Natural killer cell (primary cell): ENCODE measurements at regions not wholly inside any gene's neighbourhood (a gene's known extent, or its start where the extent isn't known, plus 50 kb on each side); places are given as distances from the start of the nearest gene placed in this dataset.

Source experiments
- ATAC-seq, 3 donors: fragments of 150-1000 bp in 2 of 3; fragments of 200-7000 bp in 1 of 3; cut with Tn5 transposase; 1 replicate in 1 of 3; 2 replicates in 2 of 3; pipeline ENCODE4 v1.10.0; 2021; ENCODE audit warnings: mild to moderate bottlenecking in 2 of 3, moderate library complexity in 2 of 3
- DNase-seq, 2 donors: peaks; one replicate each; pipeline versions ENCODE4 v3.0.0 to v3.0.0-alpha.2; 2013 to 2021; ENCODE audit warnings: mixed read lengths in 1 of 2
- H3K27ac ChIP-seq: one replicate; pipeline ENCODE4 v1.5.1; 2013; ENCODE audit warnings: mild to moderate bottlenecking, low read length
- H3K27me3 ChIP-seq: one replicate; pipeline ENCODE4 v1.6.1; 2013; ENCODE audit warnings: low read length; ENCODE audit not compliant: control insufficient read depth, insufficient read depth
- H3K36me3 ChIP-seq: one replicate; pipeline ENCODE4 v1.6.1; 2013; ENCODE audit warnings: low read length; ENCODE audit not compliant: control insufficient read depth, insufficient read depth
- H3K4me1 ChIP-seq: one replicate; pipeline ENCODE4 v1.6.1; 2013; ENCODE audit warnings: low read length; ENCODE audit not compliant: control insufficient read depth, insufficient read depth
- H3K4me3 ChIP-seq: one replicate; pipeline ENCODE4 v1.5.1; 2013; ENCODE audit warnings: low read length
- H3K9me3 ChIP-seq: one replicate; pipeline ENCODE4 v1.6.1; 2013; ENCODE audit warnings: low read length; ENCODE audit not compliant: control insufficient read depth, insufficient read depth
- H3K27ac Mint-ChIP-seq, 2 donors: one replicate each; pipeline ENCODE4 v1.8.0; 2022; ENCODE audit warnings: mild to moderate bottlenecking in 2 of 2, mixed read lengths in 2 of 2, moderate library complexity in 1 of 2
- H3K27me3 Mint-ChIP-seq, 2 donors: one replicate each; pipeline ENCODE4 v1.8.0; 2022; ENCODE audit warnings: low read depth in 2 of 2, mixed read lengths in 2 of 2
- H3K36me3 Mint-ChIP-seq: one replicate; pipeline ENCODE4 v1.8.0; 2022; ENCODE audit warnings: mixed read lengths
- H3K4me1 Mint-ChIP-seq, 2 donors: one replicate each; pipeline ENCODE4 v1.8.0; 2022; ENCODE audit warnings: mixed read lengths in 2 of 2
- H3K4me3 Mint-ChIP-seq: one replicate; pipeline ENCODE4 v1.8.0; 2022; ENCODE audit warnings: mild to moderate bottlenecking, moderate library complexity, mixed read lengths
- H3K9me3 Mint-ChIP-seq, 2 donors: one replicate each; pipeline ENCODE4 v1.8.0; 2022; ENCODE audit warnings: mixed read lengths in 2 of 2
- CTCF ChIP-seq: fragments of 200-600 bp; IDR thresholded peaks from one replicate; pipeline ENCODE4 v1.8.0; 2022; ENCODE audit warnings: antibody characterized with exemption
- WGBS: methylation state at CpG from one replicate; pipeline ENCODE4 v1.1.7; 2013; ENCODE audit warnings: missing lambda C conversion rate; ENCODE audit not compliant: insufficient coverage; 5-methylcytosine and 5-hydroxymethylcytosine counted together
- intact Hi-C: fragments of 100-400 bp; cut with micrococcal nuclease; formaldehyde crosslinking; loops from one replicate; pipeline ENCODE4 v1.14.2; 2022

- ATAC-seq (no peak), DNase-seq (no peak)
- Mint-ChIP-seq H3K9me3 (peaks cover 0 to 3% of the 10 kb centered on the region in 2 donors), H3K36me3 (no peaks in the 10 kb centered on the region), H3K4me3 (no peak overlapping the region), H3K27ac (no peak overlapping the region), H3K27me3 (peaks cover 0 to 3% of the 10 kb centered on the region in 2 donors), H3K4me1 (no peaks in the 10 kb centered on the region)
- intact Hi-C loops: no loop called here
- no peak overlapping the region for H3K4me3 ChIP-seq
- H3K4me1 ChIP-seq: no peaks in the 10 kb centered on the region
- no peaks in the 10 kb centered on the region for H3K27me3 ChIP-seq
- no peaks in the 10 kb centered on the region for H3K9me3 ChIP-seq
- no peaks in the 10 kb centered on the region for H3K36me3 ChIP-seq
- no peak for TF ChIP-seq CTCF
- WGBS: 82% methylated on average over 8 of the region's 8 CpGs
- no peak overlapping the region for H3K27ac ChIP-seq
These were observed 793.9 kb downstream of the QKI start for GRCh38 chr6:164208371-164208770.

DNA sequence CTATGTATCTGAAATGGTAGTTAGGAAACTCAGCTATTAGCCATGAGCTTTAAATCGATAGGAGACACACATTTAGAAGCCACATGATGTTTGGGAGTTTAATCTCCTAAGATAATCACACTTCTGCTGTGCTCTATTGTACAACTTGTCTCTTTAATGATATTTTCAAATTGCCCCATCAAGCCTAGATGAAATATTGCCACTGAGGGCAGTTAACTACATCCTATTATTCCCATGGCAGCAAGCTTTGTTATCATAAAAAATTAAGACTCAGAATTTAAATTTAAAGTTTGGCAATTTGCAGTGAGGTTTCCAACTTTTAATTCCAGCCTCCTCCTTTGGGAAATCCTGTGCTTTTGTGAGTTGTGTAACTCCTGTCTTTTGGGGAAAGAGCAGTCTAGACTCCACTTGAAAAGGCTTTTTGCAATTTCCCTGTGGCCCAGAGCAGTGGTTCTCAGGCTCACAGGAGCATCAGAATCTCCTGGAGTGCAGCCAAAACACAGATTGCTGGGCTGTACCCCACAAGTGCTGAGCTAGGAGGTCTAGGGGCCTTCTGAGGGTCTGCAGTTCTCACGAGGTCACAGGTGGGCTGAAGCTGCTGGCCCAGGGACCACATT is 792.4 kb downstream of the QKI start:
- Histone ChIP-seq H3K36me3 (no peaks in the 10 kb centered on the region), H3K27ac (no peak overlapping the region), H3K4me1 (no peaks in the 10 kb centered on the region), H3K27me3 (no peaks in the 10 kb centered on the region), H3K9me3 (no peaks in the 10 kb centered on the region), H3K4me3 (no peak overlapping the region)
- H3K4me3 Mint-ChIP-seq: no peak overlapping the region
- H3K27me3 Mint-ChIP-seq: peaks cover 0 to 3% of the 10 kb centered on the region in 2 donors
- H3K27ac Mint-ChIP-seq: no peak overlapping the region
- intact Hi-C loops: no loop called here
- 82% methylated on average over 2 of the region's 2 CpGs for WGBS
- TF ChIP-seq CTCF: no peak
- DNase-seq (no peak), ATAC-seq (no peak)
- no peaks in the 10 kb centered on the region for H3K4me1 Mint-ChIP-seq
- peaks cover 0 to 3% of the 10 kb centered on the region in 2 donors for H3K9me3 Mint-ChIP-seq
- H3K36me3 Mint-ChIP-seq: no peaks in the 10 kb centered on the region

- ATAC-seq (no peak), DNase-seq (no peak)
- H3K4me3 ChIP-seq: no peak overlapping the region
- Mint-ChIP-seq H3K9me3 (no peaks in the 10 kb centered on the region), H3K27me3 (peaks cover 3 to 7% of the 10 kb centered on the region in 2 donors), H3K4me1 (no peaks in the 10 kb centered on the region), H3K36me3 (no peaks in the 10 kb centered on the region), H3K4me3 (no peak overlapping the region), H3K27ac (no peak overlapping the region)
- no peaks in the 10 kb centered on the region for H3K9me3 ChIP-seq
- intact Hi-C loops: no loop called here
- WGBS: 78% methylated on average over 1 of the region's 1 CpG
- H3K4me1 ChIP-seq: no peaks in the 10 kb centered on the region
- TF ChIP-seq CTCF: no peak
- H3K27me3 ChIP-seq: no peaks in the 10 kb centered on the region
- no peaks in the 10 kb centered on the region for H3K36me3 ChIP-seq
- no peak overlapping the region for H3K27ac ChIP-seq
These were observed 785.6 kb downstream of the QKI start for GRCh38 chr6:164200071-164200470.

DNA sequence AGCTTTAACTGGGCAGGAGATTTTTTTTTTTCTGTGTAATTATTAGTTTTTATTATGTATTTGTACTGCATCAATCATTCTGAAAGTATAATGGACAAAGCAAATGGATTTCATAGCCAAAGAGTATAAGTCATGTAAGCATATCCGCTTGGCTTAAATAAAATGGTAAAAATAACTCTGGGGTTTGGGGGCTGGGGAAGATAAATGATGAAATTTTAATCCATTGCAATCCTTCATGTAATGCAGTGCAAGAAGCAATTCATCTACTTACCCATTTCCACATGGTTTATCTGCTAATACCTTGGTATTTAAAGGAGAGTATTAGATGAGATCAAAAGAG is 781.4 kb downstream of the QKI start:
- peaks cover 0 to 7% of the 10 kb centered on the region in 2 donors for H3K27me3 Mint-ChIP-seq
- Histone ChIP-seq H3K4me1 (no peaks in the 10 kb centered on the region), H3K36me3 (no peaks in the 10 kb centered on the region), H3K4me3 (no peak overlapping the region), H3K27ac (no peak overlapping the region), H3K9me3 (no peaks in the 10 kb centered on the region), H3K27me3 (no peaks in the 10 kb centered on the region)
- no peak for TF ChIP-seq CTCF
- no peak overlapping the region for H3K4me3 Mint-ChIP-seq
- H3K4me1 Mint-ChIP-seq: no peaks in the 10 kb centered on the region
- no peaks in the 10 kb centered on the region for H3K9me3 Mint-ChIP-seq
- H3K36me3 Mint-ChIP-seq: no peaks in the 10 kb centered on the region
- DNase-seq: no peak
- ATAC-seq: no peak
- H3K27ac Mint-ChIP-seq: no peak overlapping the region
- WGBS: no CpG with 5 or more reads among the region's 1 CpG
- intact Hi-C loops: no loop called here
